Transverse colon (tissue), 4 donors: ENCODE measurements at regions not wholly inside any gene's neighbourhood (a gene's known extent, or its start where the extent isn't known, plus 50 kb on each side); places are given as distances from the start of the nearest gene placed in this dataset.

Source experiments
- EP300 ChIP-seq: sonication (generic); formaldehyde crosslinking; IDR thresholded peaks from one replicate; pipeline ENCODE4 v1.6.1; 2017; ENCODE audit warnings: antibody characterized with exemption, low read depth
- POLR2A ChIP-seq: fragments of 450-650 bp; IDR thresholded peaks from one replicate; pipeline ENCODE4 v1.6.1; 2016; ENCODE audit warnings: antibody characterized with exemption, mild to moderate bottlenecking, moderate library complexity
- POLR2AphosphoS5 ChIP-seq, 3 donors: sonication (generic); formaldehyde crosslinking; IDR thresholded peaks; one replicate each; pipeline ENCODE4 v1.6.1; 2016; ENCODE audit warnings: antibody characterized with exemption in 3 of 3
- TF ChIP-seq, protein P1 (sequence below), 5 experiments: fragments of 200-600 bp in 3 of 5; fragments of 450-650 bp in 2 of 5; sonication (generic) in 3 of 5; IDR thresholded peaks; 1 replicate in 2 of 5; 2 replicates in 3 of 5; pipeline ENCODE4 v1.5.1; 2016 to 2017; ENCODE audit warnings: antibody characterized with exemption in 5 of 5, inconsistent platforms in 3 of 5, mild to moderate bottlenecking in 2 of 5, moderate library complexity in 1 of 5

DNA sequence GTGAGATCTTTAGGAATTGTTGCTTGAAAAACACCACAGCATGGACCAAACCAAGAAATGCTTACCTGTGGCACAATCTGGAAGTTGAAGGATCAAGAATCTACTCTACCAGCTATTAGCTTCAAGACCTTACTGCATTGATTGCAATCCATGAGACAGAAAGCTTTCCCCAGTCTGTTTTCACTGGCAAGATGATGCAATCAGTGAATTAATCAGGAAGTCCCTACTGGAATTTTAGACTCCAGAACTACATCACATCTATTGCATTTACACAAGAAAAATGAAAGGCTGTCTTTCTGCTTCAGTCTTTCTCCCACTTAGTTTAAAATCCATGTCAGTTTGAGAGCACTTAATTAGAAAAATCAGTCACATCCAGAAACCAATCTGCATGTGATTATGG lies 191.7 kb downstream of the TFEC start:
- no peak for TF ChIP-seq EP300
- TF ChIP-seq, protein P1, sequence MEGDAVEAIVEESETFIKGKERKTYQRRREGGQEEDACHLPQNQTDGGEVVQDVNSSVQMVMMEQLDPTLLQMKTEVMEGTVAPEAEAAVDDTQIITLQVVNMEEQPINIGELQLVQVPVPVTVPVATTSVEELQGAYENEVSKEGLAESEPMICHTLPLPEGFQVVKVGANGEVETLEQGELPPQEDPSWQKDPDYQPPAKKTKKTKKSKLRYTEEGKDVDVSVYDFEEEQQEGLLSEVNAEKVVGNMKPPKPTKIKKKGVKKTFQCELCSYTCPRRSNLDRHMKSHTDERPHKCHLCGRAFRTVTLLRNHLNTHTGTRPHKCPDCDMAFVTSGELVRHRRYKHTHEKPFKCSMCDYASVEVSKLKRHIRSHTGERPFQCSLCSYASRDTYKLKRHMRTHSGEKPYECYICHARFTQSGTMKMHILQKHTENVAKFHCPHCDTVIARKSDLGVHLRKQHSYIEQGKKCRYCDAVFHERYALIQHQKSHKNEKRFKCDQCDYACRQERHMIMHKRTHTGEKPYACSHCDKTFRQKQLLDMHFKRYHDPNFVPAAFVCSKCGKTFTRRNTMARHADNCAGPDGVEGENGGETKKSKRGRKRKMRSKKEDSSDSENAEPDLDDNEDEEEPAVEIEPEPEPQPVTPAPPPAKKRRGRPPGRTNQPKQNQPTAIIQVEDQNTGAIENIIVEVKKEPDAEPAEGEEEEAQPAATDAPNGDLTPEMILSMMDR (IDR thresholded peaks at IDR 0.05) = no peak
- no peak for TF ChIP-seq POLR2AphosphoS5 (IDR thresholded peaks at IDR 0.05)
- no peak for TF ChIP-seq POLR2A
